Pancreas (tissue), 10 donors: ENCODE measurements at regions not wholly inside any gene's neighbourhood (a gene's known extent, or its start where the extent isn't known, plus 50 kb on each side); places are given as distances from the start of the nearest gene placed in this dataset.
"Not testable (repeated sequence)": the region's sequence is repeated elsewhere in the genome, so short reads cannot be mapped to it uniquely, and the experiment has no call there.

Experiments
- ATAC-seq, 4 donors: fragments of 200-7000 bp; cut with Tn5 transposase; one replicate each; pipeline versions ENCODE4 v1.8.0 to v1.9.1; 2020; ENCODE audit warnings: mild to moderate bottlenecking in 4 of 4, moderate library complexity in 4 of 4
- DNase-seq, 6 donors: peaks; one replicate each; pipeline ENCODE4 v3.0.0-alpha.2; 2020
- FAIRE-seq: peaks from 2 replicates; lab custom pipeline; 2012; peaks lifted over from hg19 to GRCh38; lab: Jason Lieb, UNC
- H3K27ac ChIP-seq, 4 donors: fragments of 200-600 bp; sonication (generic); 1 replicate in 3 of 4; 2 replicates in 1 of 4; pipeline versions ENCODE4 v1.5.0 to v1.8.0; 2020
- H3K27me3 ChIP-seq, 4 donors: fragments of 200-600 bp; one replicate each; pipeline ENCODE4 v1.8.0; 2021
- H3K36me3 ChIP-seq, 3 donors: fragments of 200-600 bp; sonication (generic) in 1 of 3; one replicate each; pipeline versions ENCODE4 v1.5.0 to v1.8.0; 2020 to 2021
- H3K4me1 ChIP-seq, 3 donors: fragments of 200-600 bp; one replicate each; pipeline ENCODE4 v1.8.0; 2021
- H3K4me3 ChIP-seq, 4 donors: fragments of 200-600 bp; sonication (generic) in 2 of 4; one replicate each; pipeline versions ENCODE4 v1.5.0 to v1.8.0; 2020 to 2021
- H3K9me3 ChIP-seq, 4 donors: fragments of 200-600 bp; one replicate each; pipeline ENCODE4 v1.8.0; 2021
- CTCF ChIP-seq, 4 donors: fragments of 200-600 bp; sonication (generic) in 3 of 4; IDR thresholded peaks; one replicate each; pipeline versions ENCODE4 v1.5.0 to v1.8.0; 2021; ENCODE audit warnings: antibody characterized with exemption in 4 of 4
- WGBS, 2 donors: extraction: QIAGEN DNeasy Blood & Tissue Kit; methylation state at CpG; one replicate each; pipeline ENCODE4 v1.1.7; 2013; 5-methylcytosine and 5-hydroxymethylcytosine counted together
- intact Hi-C, 3 donors: fragments of 100-400 bp; cut with DNase I; formaldehyde crosslinking; loops; one replicate each; pipeline versions ENCODE4 v1.11.1 to v1.14.2; 2022
- donor health status: healthy with polysubstance abuse.
- donor health status: DM: no; HTN: no; CAD: no; lungs with moderate emphysema.
- donor health status: DM: no; HTN: no; CAD: no.
- donor health status: control.
- donor health status: control.
- donor health status: Bipolar disorder and iron deficiency.
- donor health status: DM: yes; HTN: yes; CAD: no.
- donor health status: DM: no; HTN: no; CAD: no.
- donor health status: DM: no; HTN: no; CAD: no.
- donor health status: DM: yes; HTN: yes; CAD: no.

GRCh38 chr17:26773189-26774188 is 520.4 kb upstream of the WSB1 start:
- intact Hi-C loops = no loop called here
- Histone ChIP-seq H3K9me3 (no peaks in the 10 kb centered on the region), H3K4me3 (no peak overlapping the region), H3K27me3 (peaks cover 0 to 9% (median 0%) of the 10 kb centered on the region in 4 donors), H3K36me3 (no peaks in the 10 kb centered on the region), H3K27ac (no peak overlapping the region), H3K4me1 (no peaks in the 10 kb centered on the region)
- ATAC-seq (no peak), FAIRE-seq (no peak), DNase-seq (peak in 3 of 6 donors; percentile 10 to 45 (median 20))
- 47 to 48% methylated on average over 98 to 118 of the region's 118 CpGs for WGBS, 2 donors
- no peak for TF ChIP-seq CTCF (IDR thresholded peaks at IDR 0.05)

GRCh38 chr17:26774291-26775218 is 519.4 kb upstream of the WSB1 start:
- peaks cover 0 to 9% (median 0%) of the 10 kb centered on the region in 4 donors for H3K27me3 ChIP-seq

GRCh38 chr17:26775219-26775822 is 518.6 kb upstream of the WSB1 start:
- DNase-seq (peak in 2 of 6 donors; percentile 18 to 25), ATAC-seq (no peak), FAIRE-seq (no peak)
- H3K27me3 ChIP-seq = peaks cover 0 to 9% (median 0%) of the 10 kb centered on the region in 4 donors
- no peaks in the 10 kb centered on the region for H3K4me1 ChIP-seq
- H3K4me3 ChIP-seq = no peak overlapping the region
- no peak for TF ChIP-seq CTCF (IDR thresholded peaks at IDR 0.05)
- 43 to 45% methylated on average over 74 to 83 of the region's 83 CpGs for WGBS, 2 donors
- H3K27ac ChIP-seq = no peak overlapping the region
- no peaks in the 10 kb centered on the region for H3K36me3 ChIP-seq
- intact Hi-C loops = no loop called here
- no peaks in the 10 kb centered on the region for H3K9me3 ChIP-seq

More at GRCh38 chr17:26774291-26775218, 519.4 kb upstream of the WSB1 start:
- H3K27ac ChIP-seq = no peak overlapping the region
- H3K4me1 ChIP-seq = no peaks in the 10 kb centered on the region
- intact Hi-C loops = no loop called here
- no peaks in the 10 kb centered on the region for H3K36me3 ChIP-seq
- FAIRE-seq (no peak), ATAC-seq (no peak), DNase-seq (peak in 2 of 6 donors; percentile 25 to 36)
- H3K9me3 ChIP-seq = no peaks in the 10 kb centered on the region
- 43 to 46% methylated on average over 87 to 123 of the region's 123 CpGs for WGBS, 2 donors
- H3K4me3 ChIP-seq = no peak overlapping the region
- no peak for TF ChIP-seq CTCF (IDR thresholded peaks at IDR 0.05)

- H3K27ac ChIP-seq, H3K27me3 ChIP-seq, H3K9me3 ChIP-seq, H3K36me3 ChIP-seq, intact Hi-C loops, H3K4me3 ChIP-seq, ATAC-seq, FAIRE-seq, H3K4me1 ChIP-seq: not testable (repeated sequence)
- DNase-seq = peak in 3 of 6 donors; percentile 10 to 36 (median 25)
- WGBS, 2 donors = 58 to 61% methylated on average over 4 of the region's 4 CpGs
These were observed 513.6 kb upstream of the WSB1 start for GRCh38 chr17:26780187-26780814.
